WTC11 (cell line): ENCODE measurements at regions not wholly inside any gene's neighbourhood (a gene's known extent, or its start where the extent isn't known, plus 50 kb on each side); places are given as distances from the start of the nearest gene placed in this dataset.

Experiments used
- ATAC-seq: fragments of 200-7000 bp; cut with Tn5 transposase; 2 replicates; pipeline ENCODE4 v1.10.0; 2021; ENCODE audit warnings: mild to moderate bottlenecking, moderate library complexity
- CTCF ChIA-PET: fragments of 300-600 bp; sonication (Branson Sonifier 250); formaldehyde crosslinking; loops from one replicate; lab custom pipeline; 2021; ENCODE audit warnings: antibody characterized with exemption; lab: Charles Lee
- POLR2A ChIA-PET: fragments of 350-600 bp; sonication (Branson Sonifier 250); formaldehyde crosslinking; loops from one replicate; lab custom pipeline; 2021; ENCODE audit warnings: antibody characterized with exemption; lab: Charles Lee
- DNase-seq: peaks from one replicate; pipeline ENCODE4 v3.0.0; 2021; ENCODE audit warnings: low spot score
- H3K27ac Mint-ChIP-seq: 2 replicates; pipeline ENCODE4 v1.8.0; 2021; ENCODE audit warnings: mixed read lengths
- H3K27me3 Mint-ChIP-seq: 2 replicates; pipeline ENCODE4 v1.8.0; 2021; ENCODE audit warnings: low read depth, mild to moderate bottlenecking, moderate library complexity, mixed read lengths
- H3K36me3 Mint-ChIP-seq: 2 replicates; pipeline ENCODE4 v1.8.0; 2021; ENCODE audit warnings: mixed read lengths
- H3K4me1 Mint-ChIP-seq: 2 replicates; pipeline ENCODE4 v1.8.0; 2022; ENCODE audit warnings: mixed read lengths
- H3K4me3 Mint-ChIP-seq: 2 replicates; pipeline ENCODE4 v1.8.0; 2021; ENCODE audit warnings: mild to moderate bottlenecking, moderate library complexity, mixed read lengths
- H3K9me3 Mint-ChIP-seq: 2 replicates; pipeline ENCODE4 v1.8.0; 2021; ENCODE audit warnings: mixed read lengths
- AR ChIP-seq: fragments of 250-450 bp; sonication (Bioruptor Pico); IDR thresholded peaks from 2 replicates; pipeline ENCODE4 v1.9.0; 2021; ENCODE audit warnings: mild to moderate bottlenecking
- ATF1 ChIP-seq: sonication (generic); formaldehyde crosslinking; IDR thresholded peaks from 2 replicates; pipeline ENCODE4 v1.8.1; 2023; ENCODE audit warnings: mild to moderate bottlenecking, moderate library complexity, missing genetic modification reagents
- ATF6 ChIP-seq: sonication (generic); formaldehyde crosslinking; IDR thresholded peaks from 2 replicates; pipeline ENCODE4 v1.8.1; 2023; ENCODE audit warnings: mild to moderate bottlenecking, missing genetic modification reagents
- EMX1 ChIP-seq: fragments of 250-450 bp; sonication (Bioruptor Pico); IDR thresholded peaks from 2 replicates; pipeline ENCODE4 v1.8.0; 2021; ENCODE audit warnings: mild to moderate bottlenecking
- ESRRA ChIP-seq: sonication (generic); formaldehyde crosslinking; IDR thresholded peaks from 2 replicates; pipeline ENCODE4 v1.8.1; 2022; ENCODE audit warnings: mild to moderate bottlenecking, missing genetic modification reagents, borderline replicate concordance
- FOXJ3 ChIP-seq: sonication (generic); formaldehyde crosslinking; IDR thresholded peaks from 2 replicates; pipeline ENCODE4 v1.9.0; 2021; ENCODE audit warnings: missing genetic modification reagents, mild to moderate bottlenecking, borderline replicate concordance
- FOXP4 ChIP-seq: sonication (generic); formaldehyde crosslinking; IDR thresholded peaks from 2 replicates; pipeline ENCODE4 v1.8.0; 2022; ENCODE audit warnings: mild to moderate bottlenecking, missing genetic modification reagents
- HMGA2 ChIP-seq: fragments of 250-450 bp; sonication (Bioruptor Pico); IDR thresholded peaks from 2 replicates; pipeline ENCODE4 v1.4.0; 2021; ENCODE audit warnings: mild to moderate bottlenecking, moderate library complexity
- IRF1 ChIP-seq: sonication (generic); formaldehyde crosslinking; IDR thresholded peaks from 2 replicates; pipeline ENCODE4 v1.8.0; 2023; ENCODE audit warnings: missing genetic modification reagents
- KAT7 ChIP-seq: sonication (generic); formaldehyde crosslinking; IDR thresholded peaks from 2 replicates; pipeline ENCODE4 v1.8.1; 2023; ENCODE audit warnings: missing genetic modification reagents, mild to moderate bottlenecking, borderline replicate concordance
- NR2C2 ChIP-seq: sonication (generic); formaldehyde crosslinking; IDR thresholded peaks from 2 replicates; pipeline ENCODE4 v1.8.0; 2022; ENCODE audit warnings: mild to moderate bottlenecking, missing genetic modification reagents
- PRRX2 ChIP-seq: fragments of 250-450 bp; sonication (Bioruptor Pico); IDR thresholded peaks from 2 replicates; pipeline ENCODE4 v1.8.0; 2021; ENCODE audit warnings: mild to moderate bottlenecking
- SMAD4 ChIP-seq: sonication (generic); formaldehyde crosslinking; IDR thresholded peaks from 2 replicates; pipeline ENCODE4 v1.8.0; 2022; ENCODE audit warnings: mild to moderate bottlenecking, missing genetic modification reagents
- ZNF138 ChIP-seq: sonication (generic); formaldehyde crosslinking; conservative IDR thresholded peaks from 2 replicates; pipeline ENCODE4 v1.8.1; 2022; ENCODE audit warnings: mild to moderate bottlenecking, moderate library complexity, missing genetic modification reagents
- ZNF219 ChIP-seq: sonication (generic); formaldehyde crosslinking; IDR thresholded peaks from 2 replicates; pipeline ENCODE4 v1.8.0; 2023; ENCODE audit warnings: missing genetic modification reagents, mild to moderate bottlenecking, borderline replicate concordance
- ZNF317 ChIP-seq: sonication (generic); formaldehyde crosslinking; IDR thresholded peaks from 2 replicates; pipeline ENCODE4 v1.8.1; 2023; ENCODE audit warnings: low read depth, mild to moderate bottlenecking, moderate library complexity, missing genetic modification reagents, borderline replicate concordance
- ZNF416 ChIP-seq: fragments of 250-450 bp; sonication (Bioruptor Pico); IDR thresholded peaks from 2 replicates; pipeline ENCODE4 v1.9.0; 2021; ENCODE audit warnings: mild to moderate bottlenecking, inconsistent platforms
- ZNF423 ChIP-seq: fragments of 250-450 bp; sonication (Bioruptor Pico); IDR thresholded peaks from 2 replicates; pipeline ENCODE4 v2.1.2; 2022; ENCODE audit warnings: mild to moderate bottlenecking, moderate library complexity
- ZNF512 ChIP-seq: sonication (generic); formaldehyde crosslinking; IDR thresholded peaks from 2 replicates; pipeline ENCODE4 v1.8.1; 2022; ENCODE audit warnings: missing genetic modification reagents, borderline replicate concordance
- ZNF671 ChIP-seq: fragments of 250-450 bp; sonication (Bioruptor Pico); IDR thresholded peaks from 2 replicates; pipeline ENCODE4 v1.8.0; 2021; ENCODE audit warnings: mild to moderate bottlenecking

GRCh38 chr10:130337696-130338635 is 201.8 kb downstream of the GLRX3 start:
- peaks cover 80% of the 10 kb centered on the region for H3K9me3 Mint-ChIP-seq
- TF ChIP-seq PRRX2 (CRISPR knock-in tag): no peak
- no peak for TF ChIP-seq FOXP4 (CRISPR knock-in tag)
- TF ChIP-seq AR: no peak
- TF ChIP-seq ZNF219 (CRISPR knock-in tag): no peak
- no peak for TF ChIP-seq ZNF416 (CRISPR knock-in tag)
- TF ChIP-seq FOXJ3 (CRISPR knock-in tag): no peak
- TF ChIP-seq ZNF512: no peak
- no peak for TF ChIP-seq ESRRA (CRISPR knock-in tag)
- no peak for TF ChIP-seq ZNF423 (CRISPR knock-in tag)
- ATAC-seq (no peak), DNase-seq (no peak)
- CTCF ChIA-PET: no interaction called here
- H3K27me3 Mint-ChIP-seq: peaks cover 11% of the 10 kb centered on the region
- H3K4me1 Mint-ChIP-seq: no peaks in the 10 kb centered on the region
- POLR2A ChIA-PET: no interaction called here
- H3K4me3 Mint-ChIP-seq: no peak overlapping the region
- H3K27ac Mint-ChIP-seq: no peak overlapping the region
- peaks cover 71% of the 10 kb centered on the region for H3K36me3 Mint-ChIP-seq

- no peak for TF ChIP-seq IRF1 (CRISPR knock-in tag)
- no peak for TF ChIP-seq KAT7 (CRISPR knock-in tag)
- TF ChIP-seq SMAD4 (CRISPR knock-in tag): no peak
- no peak for TF ChIP-seq FOXJ3 (CRISPR knock-in tag)
- TF ChIP-seq NR2C2 (CRISPR knock-in tag): no peak
- no peak for TF ChIP-seq ZNF423 (CRISPR knock-in tag)
- TF ChIP-seq ZNF671: no peak
- no peak for TF ChIP-seq ZNF138 (CRISPR knock-in tag)
- TF ChIP-seq ATF6 (CRISPR knock-in tag): no peak
- TF ChIP-seq ZNF317 (CRISPR knock-in tag): no peak
- no peak for TF ChIP-seq ATF1
- TF ChIP-seq HMGA2 (CRISPR knock-in tag): no peak
- TF ChIP-seq EMX1: no peak
- TF ChIP-seq ZNF416 (CRISPR knock-in tag): no peak
- TF ChIP-seq, all 79 proteins: peak for 0
- Mint-ChIP-seq H3K4me1 (no peaks in the 10 kb centered on the region), H3K36me3 (peaks cover 74% of the 10 kb centered on the region), H3K9me3 (peaks cover 80% of the 10 kb centered on the region), H3K27me3 (peaks cover 11% of the 10 kb centered on the region), H3K4me3 (no peak overlapping the region), H3K27ac (no peak overlapping the region)
- no peak for DNase-seq
- POLR2A ChIA-PET: no interaction called here
- no peak for ATAC-seq
- CTCF ChIA-PET: no interaction called here
Observed at GRCh38 chr10:130338636-130339024, 202.4 kb downstream of the GLRX3 start.
